ENCODE measurements at regions not wholly inside any gene's neighbourhood (a gene's known extent, or its start where the extent isn't known, plus 50 kb on each side); places are given as distances from the start of the nearest gene placed in this dataset.

- TF ChIP-seq POLR2A (IDR thresholded peaks at IDR 0.05; ENCODE audit: extremely low read depth, insufficient read length) (no peak), CTCF (IDR thresholded peaks at IDR 0.05; ENCODE audit: low read depth, low read length) (no peak), MAX (IDR thresholded peaks at IDR 0.05; ENCODE audit: low read depth, low read length) (no peak), MYC (IDR thresholded peaks at IDR 0.05; ENCODE audit: low read depth, low read length) (no peak)
These were observed 80.1 kb upstream of the PDZD8 start for GRCh38 chr10:117455346-117455745.
